ENCODE measurements at regions not wholly inside any gene's neighbourhood (a gene's known extent, or its start where the extent isn't known, plus 50 kb on each side); places are given as distances from the start of the nearest gene placed in this dataset.

- H3K36me3 ChIP-seq (ENCODE audit: control insufficient read depth, insufficient read depth, low read length), result no peaks in the 10 kb centered on the region
- no peak overlapping the region for H3K27ac Mint-ChIP-seq
- H3K4me1 Mint-ChIP-seq, result no peaks in the 10 kb centered on the region
- H3K36me3 Mint-ChIP-seq (ENCODE audit: low read depth), result no peaks in the 10 kb centered on the region
- peaks cover 3% of the 10 kb centered on the region for H3K4me1 ChIP-seq (ENCODE audit: control insufficient read depth, insufficient read depth, low read length)
- no peaks in the 10 kb centered on the region for H3K27me3 ChIP-seq (ENCODE audit: control insufficient read depth, insufficient read depth, low read length, poor library complexity, severe bottlenecking)
- H3K9me3 Mint-ChIP-seq, result peaks cover under 1% of the 10 kb centered on the region
- no peak overlapping the region for H3K9ac ChIP-seq (ENCODE audit: extremely low read depth, low read length, poor library complexity, severe bottlenecking)
- H3K27ac ChIP-seq (ENCODE audit: low read depth, low read length), result no peak overlapping the region
- TF ChIP-seq, protein P1, sequence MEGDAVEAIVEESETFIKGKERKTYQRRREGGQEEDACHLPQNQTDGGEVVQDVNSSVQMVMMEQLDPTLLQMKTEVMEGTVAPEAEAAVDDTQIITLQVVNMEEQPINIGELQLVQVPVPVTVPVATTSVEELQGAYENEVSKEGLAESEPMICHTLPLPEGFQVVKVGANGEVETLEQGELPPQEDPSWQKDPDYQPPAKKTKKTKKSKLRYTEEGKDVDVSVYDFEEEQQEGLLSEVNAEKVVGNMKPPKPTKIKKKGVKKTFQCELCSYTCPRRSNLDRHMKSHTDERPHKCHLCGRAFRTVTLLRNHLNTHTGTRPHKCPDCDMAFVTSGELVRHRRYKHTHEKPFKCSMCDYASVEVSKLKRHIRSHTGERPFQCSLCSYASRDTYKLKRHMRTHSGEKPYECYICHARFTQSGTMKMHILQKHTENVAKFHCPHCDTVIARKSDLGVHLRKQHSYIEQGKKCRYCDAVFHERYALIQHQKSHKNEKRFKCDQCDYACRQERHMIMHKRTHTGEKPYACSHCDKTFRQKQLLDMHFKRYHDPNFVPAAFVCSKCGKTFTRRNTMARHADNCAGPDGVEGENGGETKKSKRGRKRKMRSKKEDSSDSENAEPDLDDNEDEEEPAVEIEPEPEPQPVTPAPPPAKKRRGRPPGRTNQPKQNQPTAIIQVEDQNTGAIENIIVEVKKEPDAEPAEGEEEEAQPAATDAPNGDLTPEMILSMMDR (conservative IDR thresholded peaks at IDR 0.05), result no peak
- H3K9me3 ChIP-seq (ENCODE audit: control insufficient read depth, low read length), result no peaks in the 10 kb centered on the region
- 93 to 100% methylated on average over 1 of the region's 1 CpG for WGBS, 2 experiments (ENCODE audit: insufficient coverage in 1 of 2, insufficient read length in 1 of 2)
- no peak overlapping the region for H3K4me3 ChIP-seq (ENCODE audit: low read length)
- no peak for DNase-seq
- no peaks in the 10 kb centered on the region for H3K27me3 Mint-ChIP-seq (ENCODE audit: insufficient read depth)
- no peak overlapping the region for H3K4me3 Mint-ChIP-seq
Observed at GRCh38 chr21:17889171-17889570, 70.0 kb upstream of the C21orf91 start.

GRCh38 chr21:17869115-17869514, 50.0 kb upstream of the C21orf91 start:
- Mint-ChIP-seq H3K9me3 (peaks cover 14% of the 10 kb centered on the region), H3K27me3 (ENCODE audit: insufficient read depth) (no peaks in the 10 kb centered on the region), H3K4me1 (peaks cover 7% of the 10 kb centered on the region), H3K36me3 (ENCODE audit: low read depth) (no peaks in the 10 kb centered on the region), H3K27ac (no peak overlapping the region), H3K4me3 (no peak overlapping the region)
- TF ChIP-seq, protein P1 (conservative IDR thresholded peaks at IDR 0.05), result no peak
- Histone ChIP-seq H3K4me3 (ENCODE audit: low read length) (no peak overlapping the region), H3K27ac (ENCODE audit: low read depth, low read length) (no peak overlapping the region), H3K36me3 (ENCODE audit: control insufficient read depth, insufficient read depth, low read length) (no peaks in the 10 kb centered on the region), H3K9ac (ENCODE audit: extremely low read depth, low read length, poor library complexity, severe bottlenecking) (no peak overlapping the region), H3K27me3 (ENCODE audit: control insufficient read depth, insufficient read depth, low read length, poor library complexity, severe bottlenecking) (no peaks in the 10 kb centered on the region), H3K4me1 (ENCODE audit: control insufficient read depth, insufficient read depth, low read length) (peaks cover 8% of the 10 kb centered on the region), H3K9me3 (ENCODE audit: control insufficient read depth, low read length) (peaks cover 23% of the 10 kb centered on the region)
- no peak for DNase-seq

All from endodermal cell (in vitro differentiated cells).